ENCODE measurements at regions not wholly inside any gene's neighbourhood (a gene's known extent, or its start where the extent isn't known, plus 50 kb on each side); places are given as distances from the start of the nearest gene placed in this dataset.
"Not testable (repeated sequence)": the region's sequence is repeated elsewhere in the genome, so short reads cannot be mapped to it uniquely, and the experiment has no call there.

- TF ChIP-seq, protein P1, sequence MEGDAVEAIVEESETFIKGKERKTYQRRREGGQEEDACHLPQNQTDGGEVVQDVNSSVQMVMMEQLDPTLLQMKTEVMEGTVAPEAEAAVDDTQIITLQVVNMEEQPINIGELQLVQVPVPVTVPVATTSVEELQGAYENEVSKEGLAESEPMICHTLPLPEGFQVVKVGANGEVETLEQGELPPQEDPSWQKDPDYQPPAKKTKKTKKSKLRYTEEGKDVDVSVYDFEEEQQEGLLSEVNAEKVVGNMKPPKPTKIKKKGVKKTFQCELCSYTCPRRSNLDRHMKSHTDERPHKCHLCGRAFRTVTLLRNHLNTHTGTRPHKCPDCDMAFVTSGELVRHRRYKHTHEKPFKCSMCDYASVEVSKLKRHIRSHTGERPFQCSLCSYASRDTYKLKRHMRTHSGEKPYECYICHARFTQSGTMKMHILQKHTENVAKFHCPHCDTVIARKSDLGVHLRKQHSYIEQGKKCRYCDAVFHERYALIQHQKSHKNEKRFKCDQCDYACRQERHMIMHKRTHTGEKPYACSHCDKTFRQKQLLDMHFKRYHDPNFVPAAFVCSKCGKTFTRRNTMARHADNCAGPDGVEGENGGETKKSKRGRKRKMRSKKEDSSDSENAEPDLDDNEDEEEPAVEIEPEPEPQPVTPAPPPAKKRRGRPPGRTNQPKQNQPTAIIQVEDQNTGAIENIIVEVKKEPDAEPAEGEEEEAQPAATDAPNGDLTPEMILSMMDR (IDR thresholded peaks at IDR 0.05) = not testable (repeated sequence)
- not testable (repeated sequence) for TF ChIP-seq POLR2AphosphoS5, POLR2A (IDR thresholded peaks at IDR 0.05)
Observed at GRCh38 chr1:68779841-68780240, 283.0 kb upstream of the DEPDC1 start.

Data from sigmoid colon (tissue), 4 donors.